Breast epithelium (tissue), 3 donors: ENCODE measurements at regions not wholly inside any gene's neighbourhood (a gene's known extent, or its start where the extent isn't known, plus 50 kb on each side); places are given as distances from the start of the nearest gene placed in this dataset.

Experiments
- POLR2A ChIP-seq: fragments of 450-650 bp; IDR thresholded peaks from one replicate; pipeline ENCODE4 v1.6.1; 2016; ENCODE audit warnings: antibody characterized with exemption, mild to moderate bottlenecking, moderate library complexity
- TF ChIP-seq, protein P1 (sequence below), 3 donors: fragments of 450-650 bp; IDR thresholded peaks; one replicate each; pipeline ENCODE4 v1.5.1; 2016 to 2017; ENCODE audit warnings: antibody characterized with exemption in 3 of 3, mild to moderate bottlenecking in 3 of 3, moderate library complexity in 3 of 3

DNA sequence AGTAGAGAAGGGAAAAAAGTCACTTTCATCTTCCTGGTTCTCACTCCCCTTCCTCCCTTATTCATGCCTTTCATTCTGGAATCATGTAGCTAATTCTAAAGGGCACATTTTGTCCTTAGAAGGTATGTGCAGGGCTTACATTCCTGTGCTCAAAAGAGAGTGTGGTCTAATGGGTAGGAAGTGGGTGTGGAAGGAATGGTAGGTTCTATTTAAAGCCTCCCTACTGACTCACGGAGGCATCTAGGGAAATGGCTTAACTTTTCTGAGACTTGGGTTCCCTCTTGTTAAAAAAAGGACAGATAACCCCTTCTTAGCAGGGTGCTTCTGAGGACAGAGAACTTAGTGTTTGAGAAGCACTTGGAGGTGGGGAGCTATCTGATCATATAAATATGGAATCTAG, 249.3 kb upstream of the DUSP10 start:
- TF ChIP-seq, protein P1, sequence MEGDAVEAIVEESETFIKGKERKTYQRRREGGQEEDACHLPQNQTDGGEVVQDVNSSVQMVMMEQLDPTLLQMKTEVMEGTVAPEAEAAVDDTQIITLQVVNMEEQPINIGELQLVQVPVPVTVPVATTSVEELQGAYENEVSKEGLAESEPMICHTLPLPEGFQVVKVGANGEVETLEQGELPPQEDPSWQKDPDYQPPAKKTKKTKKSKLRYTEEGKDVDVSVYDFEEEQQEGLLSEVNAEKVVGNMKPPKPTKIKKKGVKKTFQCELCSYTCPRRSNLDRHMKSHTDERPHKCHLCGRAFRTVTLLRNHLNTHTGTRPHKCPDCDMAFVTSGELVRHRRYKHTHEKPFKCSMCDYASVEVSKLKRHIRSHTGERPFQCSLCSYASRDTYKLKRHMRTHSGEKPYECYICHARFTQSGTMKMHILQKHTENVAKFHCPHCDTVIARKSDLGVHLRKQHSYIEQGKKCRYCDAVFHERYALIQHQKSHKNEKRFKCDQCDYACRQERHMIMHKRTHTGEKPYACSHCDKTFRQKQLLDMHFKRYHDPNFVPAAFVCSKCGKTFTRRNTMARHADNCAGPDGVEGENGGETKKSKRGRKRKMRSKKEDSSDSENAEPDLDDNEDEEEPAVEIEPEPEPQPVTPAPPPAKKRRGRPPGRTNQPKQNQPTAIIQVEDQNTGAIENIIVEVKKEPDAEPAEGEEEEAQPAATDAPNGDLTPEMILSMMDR (IDR thresholded peaks at IDR 0.05), result no peak
- TF ChIP-seq POLR2A, result no peak
